ENCODE measurements at regions not wholly inside any gene's neighbourhood (a gene's known extent, or its start where the extent isn't known, plus 50 kb on each side); places are given as distances from the start of the nearest gene placed in this dataset.

DNA sequence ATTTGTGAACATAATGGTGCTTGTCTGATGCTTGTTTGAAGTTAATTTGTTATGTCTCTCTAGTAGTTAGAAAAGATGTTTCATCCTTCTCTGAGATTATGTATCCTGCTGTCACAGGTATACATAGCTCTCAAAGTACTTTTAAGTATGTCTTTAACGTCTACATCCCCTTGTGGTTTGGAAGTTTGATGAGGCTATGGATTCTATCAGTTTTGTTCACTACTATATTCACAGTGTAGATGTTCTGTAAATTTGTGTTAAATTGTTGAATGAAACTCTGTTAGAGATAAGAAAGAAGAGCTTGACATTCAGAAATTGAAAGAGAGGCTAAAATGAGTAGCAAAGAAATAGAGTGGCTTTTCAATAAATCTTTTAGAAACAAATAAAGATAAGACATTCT lies 304.6 kb upstream of the MIR17HG start:
- TF ChIP-seq, protein P1, sequence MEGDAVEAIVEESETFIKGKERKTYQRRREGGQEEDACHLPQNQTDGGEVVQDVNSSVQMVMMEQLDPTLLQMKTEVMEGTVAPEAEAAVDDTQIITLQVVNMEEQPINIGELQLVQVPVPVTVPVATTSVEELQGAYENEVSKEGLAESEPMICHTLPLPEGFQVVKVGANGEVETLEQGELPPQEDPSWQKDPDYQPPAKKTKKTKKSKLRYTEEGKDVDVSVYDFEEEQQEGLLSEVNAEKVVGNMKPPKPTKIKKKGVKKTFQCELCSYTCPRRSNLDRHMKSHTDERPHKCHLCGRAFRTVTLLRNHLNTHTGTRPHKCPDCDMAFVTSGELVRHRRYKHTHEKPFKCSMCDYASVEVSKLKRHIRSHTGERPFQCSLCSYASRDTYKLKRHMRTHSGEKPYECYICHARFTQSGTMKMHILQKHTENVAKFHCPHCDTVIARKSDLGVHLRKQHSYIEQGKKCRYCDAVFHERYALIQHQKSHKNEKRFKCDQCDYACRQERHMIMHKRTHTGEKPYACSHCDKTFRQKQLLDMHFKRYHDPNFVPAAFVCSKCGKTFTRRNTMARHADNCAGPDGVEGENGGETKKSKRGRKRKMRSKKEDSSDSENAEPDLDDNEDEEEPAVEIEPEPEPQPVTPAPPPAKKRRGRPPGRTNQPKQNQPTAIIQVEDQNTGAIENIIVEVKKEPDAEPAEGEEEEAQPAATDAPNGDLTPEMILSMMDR (conservative IDR thresholded peaks at IDR 0.05; ENCODE audit: low read depth in 2 of 2), result no peak
- TF ChIP-seq EZH2 (IDR thresholded peaks at IDR 0.05; ENCODE audit: low read depth, unreplicated experiment) (no peak), NANOG (IDR thresholded peaks at IDR 0.05; ENCODE audit: borderline replicate concordance) (no peak), EZH2phosphoT487 (IDR thresholded peaks at IDR 0.05; ENCODE audit: unreplicated experiment) (no peak), POLR2AphosphoS5 (IDR thresholded peaks at IDR 0.05; ENCODE audit: low read depth) (no peak)
- TF ChIP-seq, protein P2, sequence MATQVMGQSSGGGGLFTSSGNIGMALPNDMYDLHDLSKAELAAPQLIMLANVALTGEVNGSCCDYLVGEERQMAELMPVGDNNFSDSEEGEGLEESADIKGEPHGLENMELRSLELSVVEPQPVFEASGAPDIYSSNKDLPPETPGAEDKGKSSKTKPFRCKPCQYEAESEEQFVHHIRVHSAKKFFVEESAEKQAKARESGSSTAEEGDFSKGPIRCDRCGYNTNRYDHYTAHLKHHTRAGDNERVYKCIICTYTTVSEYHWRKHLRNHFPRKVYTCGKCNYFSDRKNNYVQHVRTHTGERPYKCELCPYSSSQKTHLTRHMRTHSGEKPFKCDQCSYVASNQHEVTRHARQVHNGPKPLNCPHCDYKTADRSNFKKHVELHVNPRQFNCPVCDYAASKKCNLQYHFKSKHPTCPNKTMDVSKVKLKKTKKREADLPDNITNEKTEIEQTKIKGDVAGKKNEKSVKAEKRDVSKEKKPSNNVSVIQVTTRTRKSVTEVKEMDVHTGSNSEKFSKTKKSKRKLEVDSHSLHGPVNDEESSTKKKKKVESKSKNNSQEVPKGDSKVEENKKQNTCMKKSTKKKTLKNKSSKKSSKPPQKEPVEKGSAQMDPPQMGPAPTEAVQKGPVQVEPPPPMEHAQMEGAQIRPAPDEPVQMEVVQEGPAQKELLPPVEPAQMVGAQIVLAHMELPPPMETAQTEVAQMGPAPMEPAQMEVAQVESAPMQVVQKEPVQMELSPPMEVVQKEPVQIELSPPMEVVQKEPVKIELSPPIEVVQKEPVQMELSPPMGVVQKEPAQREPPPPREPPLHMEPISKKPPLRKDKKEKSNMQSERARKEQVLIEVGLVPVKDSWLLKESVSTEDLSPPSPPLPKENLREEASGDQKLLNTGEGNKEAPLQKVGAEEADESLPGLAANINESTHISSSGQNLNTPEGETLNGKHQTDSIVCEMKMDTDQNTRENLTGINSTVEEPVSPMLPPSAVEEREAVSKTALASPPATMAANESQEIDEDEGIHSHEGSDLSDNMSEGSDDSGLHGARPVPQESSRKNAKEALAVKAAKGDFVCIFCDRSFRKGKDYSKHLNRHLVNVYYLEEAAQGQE (IDR thresholded peaks at IDR 0.05; ENCODE audit: unreplicated experiment), result no peak

Data from GM23338 (cell line).